HAP-1 (cell line): ENCODE measurements at regions not wholly inside any gene's neighbourhood (a gene's known extent, or its start where the extent isn't known, plus 50 kb on each side); places are given as distances from the start of the nearest gene placed in this dataset.
"Not testable (repeated sequence)": the region's sequence is repeated elsewhere in the genome, so short reads cannot be mapped to it uniquely, and the experiment has no call there.

Experiments
- DNase-seq, 2 experiments: peaks; one replicate each; pipeline ENCODE4 v3.0.0-alpha.2; 2016 to 2020; ENCODE audit warnings: low spot score in 2 of 2
- H3K27me3 ChIP-seq: fragments of 250-450 bp; sonication (Bioruptor Pico); 2 replicates; pipeline ENCODE4 v1.5.1; 2020; ENCODE audit warnings: low read depth, mild to moderate bottlenecking, moderate library complexity
- H3K36me3 ChIP-seq: fragments of 250-450 bp; sonication (Bioruptor Pico); replicated peaks from 2 replicates; pipeline ENCODE4 v1.5.1; 2020; ENCODE audit warnings: mild to moderate bottlenecking
- H3K4me1 ChIP-seq: fragments of 250-450 bp; sonication (Bioruptor Pico); 2 replicates; pipeline ENCODE4 v1.5.1; 2020; ENCODE audit warnings: mild to moderate bottlenecking
- H3K4me3 ChIP-seq: fragments of 250-450 bp; sonication (Bioruptor Pico); 2 replicates; pipeline ENCODE4 v1.5.1; 2020; ENCODE audit warnings: mild to moderate bottlenecking, moderate library complexity
- H3K9me3 ChIP-seq: fragments of 250-450 bp; sonication (Bioruptor Pico); 2 replicates; pipeline ENCODE4 v1.5.1; 2020; ENCODE audit warnings: mild to moderate bottlenecking, moderate library complexity
- in situ Hi-C: fragments of 300-500 bp; cut with MboI; formaldehyde crosslinking; loops from 3 replicates; pipeline ENCODE4 v1.14.3; 2020; ENCODE audit warnings: low sequenced_read_pairs, inconsistent platforms, mixed read lengths

DNA sequence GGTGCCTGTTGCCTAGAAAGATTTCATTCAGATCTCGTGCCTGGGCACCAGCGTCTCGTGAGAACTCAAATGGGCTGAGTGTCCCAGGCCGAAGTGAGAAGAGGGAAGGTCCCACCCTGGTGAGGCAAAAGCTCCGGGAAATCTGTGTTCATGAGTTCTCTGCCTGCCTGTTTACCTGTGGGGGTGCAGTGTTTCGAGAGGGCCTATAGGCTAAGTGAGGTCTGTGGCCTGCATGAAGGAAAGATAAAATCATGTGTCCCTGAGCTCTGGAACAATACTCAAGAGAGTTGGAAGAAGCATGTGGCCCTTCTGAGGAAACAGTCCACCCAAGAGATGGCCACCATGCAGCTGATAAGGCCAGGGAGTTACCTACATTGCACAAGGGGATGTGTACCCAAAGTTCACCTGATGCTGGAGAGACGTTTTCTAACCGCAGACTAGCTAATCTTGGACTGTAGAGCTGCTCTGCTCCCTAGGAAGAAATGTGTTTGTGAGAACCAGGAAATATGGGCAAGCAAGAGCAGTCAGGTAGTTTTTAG, 63.5 kb upstream of the ST3GAL5 start:
- Histone ChIP-seq H3K36me3 (no peaks in the 10 kb centered on the region), H3K27me3 (no peaks in the 10 kb centered on the region), H3K9me3 (peaks cover 4% of the 10 kb centered on the region), H3K4me3 (no peak overlapping the region), H3K4me1 (peaks cover 8% of the 10 kb centered on the region)
- in situ Hi-C loops: no loop called here
- no peak for DNase-seq

DNA sequence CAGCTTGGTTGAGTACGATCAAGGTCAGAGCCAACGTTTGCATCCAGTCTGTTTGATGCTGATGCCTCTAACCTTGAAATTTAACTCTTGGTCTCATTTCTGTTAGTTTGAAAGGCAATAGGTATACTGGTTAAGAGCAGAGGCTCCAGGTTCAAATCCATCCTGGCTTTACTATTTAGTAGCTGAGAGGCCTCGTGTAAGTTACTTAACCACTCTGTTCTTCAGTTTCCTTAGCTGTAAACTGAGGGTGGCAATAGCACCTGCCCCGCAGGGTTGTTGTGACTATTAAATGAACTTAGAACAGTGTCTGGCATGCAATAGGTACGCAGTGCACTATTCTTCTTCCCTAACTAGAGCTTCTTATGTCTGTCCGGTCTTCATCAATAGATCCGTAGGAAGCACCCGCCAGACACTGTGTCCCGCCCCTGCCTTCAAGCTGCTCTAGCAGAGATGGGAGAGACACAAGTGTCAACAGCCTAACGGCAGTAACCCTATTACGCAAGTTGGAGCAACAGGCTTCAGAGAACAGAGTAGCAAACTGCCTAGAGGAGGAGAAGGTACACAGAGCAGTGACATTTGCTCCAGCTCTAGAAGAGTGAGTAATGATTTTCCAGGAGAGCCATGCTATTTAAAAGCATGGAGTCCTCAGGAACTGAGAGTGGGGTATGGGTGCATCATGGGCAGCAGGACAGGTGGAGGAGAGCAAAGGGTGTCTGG, 62.7 kb upstream of the ST3GAL5 start:
- no peaks in the 10 kb centered on the region for H3K36me3 ChIP-seq
- no peak overlapping the region for H3K4me3 ChIP-seq
- H3K4me1 ChIP-seq: peaks cover 4% of the 10 kb centered on the region
- H3K27me3 ChIP-seq: no peaks in the 10 kb centered on the region
- DNase-seq: no peak
- in situ Hi-C loops: no loop called here
- H3K9me3 ChIP-seq: peaks cover 4% of the 10 kb centered on the region

DNA sequence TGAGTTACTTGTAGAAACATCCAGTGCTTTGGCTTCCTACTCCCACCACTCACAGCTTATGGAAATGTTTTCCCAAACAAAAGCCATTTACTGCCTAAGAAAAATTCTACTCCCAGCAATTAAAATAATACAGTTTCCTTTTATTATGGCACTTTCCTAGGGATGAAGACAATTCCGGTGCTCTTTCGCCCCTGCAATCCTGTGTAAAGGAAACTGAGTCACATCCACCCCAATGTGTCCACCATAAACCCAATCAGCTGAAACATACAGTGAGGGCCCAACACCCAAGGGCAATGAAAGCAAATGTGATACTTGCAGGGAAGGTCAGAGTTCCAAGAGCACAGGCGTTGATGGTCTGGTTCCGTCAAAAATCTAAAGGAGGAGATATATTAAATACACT, 62.0 kb upstream of the ST3GAL5 start:
- no peaks in the 10 kb centered on the region for H3K36me3 ChIP-seq
- H3K9me3 ChIP-seq: peaks cover 4% of the 10 kb centered on the region
- H3K4me1 ChIP-seq: no peaks in the 10 kb centered on the region; the same call in 1 of the 2 replicates
- H3K27me3 ChIP-seq: no peaks in the 10 kb centered on the region
- in situ Hi-C loops: no loop called here
- no peak for DNase-seq
- no peak overlapping the region for H3K4me3 ChIP-seq

DNA sequence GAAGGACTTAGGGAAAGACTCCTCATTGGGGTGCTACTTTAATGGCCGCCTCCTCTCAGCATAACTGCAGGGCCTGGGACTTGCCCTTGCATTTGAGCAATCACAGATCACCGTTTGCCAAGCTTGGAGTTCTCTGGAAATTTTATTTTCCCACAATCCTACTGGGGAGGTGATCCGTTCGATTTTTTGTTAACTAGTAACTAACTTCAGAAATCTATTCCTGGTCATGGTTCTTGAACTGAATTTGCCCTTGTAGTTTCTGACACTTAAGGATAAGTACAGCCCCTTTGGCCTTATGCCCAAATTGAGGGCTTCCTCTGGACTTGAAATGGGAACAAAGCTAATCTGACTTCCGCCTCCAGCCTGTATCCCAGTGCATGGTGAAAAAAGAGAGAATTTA, 60.5 kb upstream of the ST3GAL5 start:
- Histone ChIP-seq H3K9me3 (peaks cover 4% of the 10 kb centered on the region), H3K27me3 (no peaks in the 10 kb centered on the region), H3K4me1 (no peaks in the 10 kb centered on the region; the same call in 1 of the 2 replicates), H3K36me3 (no peaks in the 10 kb centered on the region), H3K4me3 (no peak overlapping the region)
- no peak for DNase-seq
- in situ Hi-C loops: no loop called here

DNA sequence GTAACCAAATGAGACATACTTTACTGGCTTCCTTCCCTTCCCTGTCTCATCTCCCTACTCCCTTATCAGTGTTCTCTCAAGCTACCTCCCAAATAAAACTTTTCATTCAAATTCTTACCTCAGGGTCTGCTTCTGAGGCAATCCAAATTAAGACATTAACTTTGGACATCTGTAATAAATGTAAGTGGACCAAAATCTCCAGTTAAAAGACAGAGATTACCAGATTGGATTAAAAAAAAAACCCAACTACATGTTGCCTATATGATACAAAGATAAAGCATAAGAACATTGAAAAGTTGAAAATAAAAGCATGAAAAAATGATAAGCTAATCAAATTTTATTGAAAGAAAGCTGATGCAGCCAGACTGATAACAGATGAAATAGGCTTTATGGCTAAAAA, 58.8 kb upstream of the ST3GAL5 start:
- in situ Hi-C loops: no loop called here
- H3K9me3 ChIP-seq: peaks cover 4% of the 10 kb centered on the region
- no peak for DNase-seq
- H3K27me3 ChIP-seq: no peaks in the 10 kb centered on the region
- H3K4me3 ChIP-seq: no peak overlapping the region
- H3K36me3 ChIP-seq: no peaks in the 10 kb centered on the region
- H3K4me1 ChIP-seq: no peaks in the 10 kb centered on the region; the same call in 1 of the 2 replicates

DNA sequence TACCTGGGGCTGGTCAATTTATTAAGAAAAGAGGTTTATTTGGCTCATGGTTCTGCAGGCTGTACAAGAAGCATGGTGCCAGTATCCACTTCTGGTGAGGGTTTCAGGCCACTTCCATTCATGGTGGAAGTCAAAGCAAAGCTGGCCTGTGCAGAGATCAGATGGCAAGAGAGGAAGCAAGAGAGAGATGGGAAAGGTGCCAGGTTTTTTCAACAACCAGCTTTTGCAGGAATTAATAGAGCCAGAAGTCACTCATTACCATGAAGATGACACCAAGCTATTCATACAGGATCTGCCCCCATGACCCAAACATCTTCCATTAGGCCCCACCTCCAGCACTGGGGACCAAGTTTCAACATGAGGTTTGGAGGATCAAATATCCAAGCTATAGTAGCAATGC, 56.8 kb upstream of the ST3GAL5 start:
- no peaks in the 10 kb centered on the region; the same call in 1 of the 2 replicates for H3K4me1 ChIP-seq
- no peaks in the 10 kb centered on the region for H3K27me3 ChIP-seq
- in situ Hi-C loops: no loop called here
- H3K4me3 ChIP-seq: no peak overlapping the region
- H3K9me3 ChIP-seq: peaks cover 7% of the 10 kb centered on the region
- DNase-seq: no peak
- no peaks in the 10 kb centered on the region for H3K36me3 ChIP-seq

DNA sequence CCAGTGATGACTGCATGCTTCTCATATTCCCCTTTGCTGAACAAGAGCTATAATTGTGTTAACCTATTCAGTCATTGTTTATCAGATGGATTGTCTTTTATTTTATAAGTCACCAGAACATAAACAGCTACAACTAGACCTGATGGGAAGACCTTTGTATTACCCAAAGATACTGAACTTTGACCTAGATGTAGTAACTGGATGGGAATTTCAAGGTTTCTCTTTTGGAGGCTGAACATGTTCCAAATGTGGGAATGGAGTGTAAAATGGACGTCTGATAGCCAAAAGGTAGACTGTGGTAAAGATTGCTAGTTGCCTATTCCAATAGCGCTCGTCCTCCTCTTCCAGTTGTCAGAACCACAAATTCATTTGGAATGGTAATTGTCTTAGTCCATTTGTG, 56.4 kb upstream of the ST3GAL5 start:
- Histone ChIP-seq H3K9me3 (peaks cover 7% of the 10 kb centered on the region), H3K36me3 (no peaks in the 10 kb centered on the region), H3K4me3 (no peak overlapping the region), H3K4me1 (no peaks in the 10 kb centered on the region; the same call in 1 of the 2 replicates), H3K27me3 (no peaks in the 10 kb centered on the region)
- no peak for DNase-seq
- in situ Hi-C loops: no loop called here

DNA sequence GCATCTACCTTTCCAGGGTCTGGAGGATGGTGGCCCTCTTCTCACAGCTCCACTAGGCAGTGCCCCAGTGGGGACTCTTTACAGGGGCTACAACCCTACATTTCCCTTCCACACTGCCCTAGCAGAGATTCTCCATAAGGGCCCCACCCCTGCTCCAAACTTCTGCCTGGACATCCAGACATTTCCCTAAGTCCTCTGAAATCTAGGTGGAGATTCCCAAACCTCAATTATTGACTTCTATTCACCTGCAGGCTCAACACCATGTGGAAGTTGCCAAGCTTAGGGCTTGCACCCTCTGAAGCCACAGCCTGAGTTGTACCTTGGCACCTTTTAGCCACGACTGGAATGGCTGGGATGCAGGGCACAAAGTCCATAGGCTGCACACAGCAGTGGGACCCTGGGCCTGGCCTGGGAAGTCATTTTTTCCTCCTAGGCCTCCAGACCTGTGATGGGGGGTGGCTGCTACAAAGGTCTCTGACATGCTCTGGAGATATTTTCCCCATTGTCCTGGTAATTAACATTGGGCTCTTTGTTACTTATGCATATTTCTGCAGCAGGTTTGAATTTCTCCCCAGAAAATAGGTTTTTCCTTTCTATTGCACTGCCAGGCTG, 53.7 kb upstream of the ST3GAL5 start:
- Histone ChIP-seq H3K27me3 (no peaks in the 10 kb centered on the region), H3K9me3 (peaks cover 3% of the 10 kb centered on the region), H3K36me3 (no peaks in the 10 kb centered on the region), H3K4me1 (no peaks in the 10 kb centered on the region; the same call in 1 of the 2 replicates), H3K4me3 (no peak overlapping the region)
- in situ Hi-C loops: no loop called here
- DNase-seq: no peak

DNA sequence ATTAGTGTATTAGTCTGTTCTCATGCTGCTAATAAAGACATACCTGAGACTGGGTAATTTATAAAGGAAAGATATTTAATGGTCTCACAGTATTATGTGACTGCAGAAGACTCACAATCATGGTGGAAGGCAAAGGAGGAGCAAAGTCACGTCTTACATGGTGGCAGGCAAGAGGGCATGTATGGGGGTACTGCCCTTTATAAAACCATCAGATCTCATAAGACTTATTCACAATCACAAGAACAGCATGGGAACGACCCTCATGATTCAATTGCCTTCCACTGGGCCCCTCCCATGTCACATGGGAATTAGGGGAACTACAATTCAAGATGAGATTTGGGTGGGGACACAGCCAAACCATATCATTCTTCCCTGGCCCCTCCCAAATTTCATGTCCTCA, 52.7 kb upstream of the ST3GAL5 start:
- H3K4me1 ChIP-seq, H3K4me3 ChIP-seq, in situ Hi-C loops, H3K9me3 ChIP-seq, DNase-seq, H3K27me3 ChIP-seq, H3K36me3 ChIP-seq: not testable (repeated sequence)

DNA sequence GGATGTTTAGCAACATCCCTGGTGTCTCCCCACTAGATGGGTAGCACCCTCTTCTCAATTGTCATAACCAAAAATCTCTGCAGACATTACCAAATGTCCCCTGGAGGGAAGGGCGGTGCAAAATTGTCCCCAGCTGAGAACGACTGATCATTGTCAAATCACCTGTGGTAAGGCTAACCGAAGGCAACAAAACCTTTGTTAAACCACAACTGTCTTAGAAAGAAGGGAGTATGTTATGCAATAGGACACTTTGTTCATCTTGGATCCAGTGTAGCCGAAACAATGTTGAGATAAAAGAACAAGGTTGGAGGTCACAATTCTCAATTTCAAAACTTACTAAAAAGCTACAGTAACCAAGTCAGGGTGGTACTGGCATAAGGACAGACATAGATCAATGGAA, 50.3 kb upstream of the ST3GAL5 start:
- Histone ChIP-seq H3K9me3 (peaks cover 2% of the 10 kb centered on the region; the same call in 1 of the 2 replicates), H3K36me3 (no peaks in the 10 kb centered on the region), H3K4me1 (no peaks in the 10 kb centered on the region), H3K27me3 (no peaks in the 10 kb centered on the region), H3K4me3 (no peak overlapping the region)
- in situ Hi-C loops: no loop called here
- DNase-seq: no peak
